GM21381 (cell line): ENCODE measurements at regions not wholly inside any gene's neighbourhood (a gene's known extent, or its start where the extent isn't known, plus 50 kb on each side); places are given as distances from the start of the nearest gene placed in this dataset.

Experiments
- ATAC-seq: cut with Tn5 transposase; IDR thresholded peaks from one replicate; pipeline ENCODE4 v1.9.1; 2021; ENCODE audit warnings: mild to moderate bottlenecking, moderate library complexity; ENCODE audit not compliant: unreplicated experiment

GRCh38 chr22:48031589-48031988 lies 1269.1 kb downstream of the TBC1D22A start:
- ATAC-seq: no peak

- no peak for ATAC-seq
Observed at GRCh38 chr22:48025096-48025495, 1262.6 kb downstream of the TBC1D22A start.

- no peak for ATAC-seq
Observed at GRCh38 chr22:48021991-48022401, 1259.5 kb downstream of the TBC1D22A start.

- no peak for ATAC-seq
Observed at GRCh38 chr22:48018346-48018745, 1255.9 kb downstream of the TBC1D22A start.

GRCh38 chr22:48015701-48016100 lies 1253.3 kb downstream of the TBC1D22A start:
- no peak for ATAC-seq

- no peak for ATAC-seq
Observed at GRCh38 chr22:48004936-48005335, 1242.5 kb downstream of the TBC1D22A start.

- ATAC-seq: no peak
Observed at GRCh38 chr22:48004038-48004437, 1241.6 kb downstream of the TBC1D22A start.

- no peak for ATAC-seq
Observed at GRCh38 chr22:48001101-48001500, 1238.7 kb downstream of the TBC1D22A start.

GRCh38 chr22:47997612-47998011 lies 1235.2 kb downstream of the TBC1D22A start:
- no peak for ATAC-seq

- ATAC-seq: no peak
Observed at GRCh38 chr22:47997052-47997590, 1234.7 kb downstream of the TBC1D22A start.

- no peak for ATAC-seq
Observed at GRCh38 chr22:47996446-47996857, 1234.0 kb downstream of the TBC1D22A start.

- ATAC-seq: no peak
Observed at GRCh38 chr22:47995718-47996117, 1233.3 kb downstream of the TBC1D22A start.

- ATAC-seq: no peak
Observed at GRCh38 chr22:47995264-47995627, 1232.8 kb downstream of the TBC1D22A start.

- ATAC-seq: no peak
Observed at GRCh38 chr22:47994601-47995263, 1232.3 kb downstream of the TBC1D22A start.

GRCh38 chr22:47994045-47994444 lies 1231.6 kb downstream of the TBC1D22A start:
- no peak for ATAC-seq

GRCh38 chr22:47990481-47990880 lies 1228.0 kb downstream of the TBC1D22A start:
- no peak for ATAC-seq

- no peak for ATAC-seq
Observed at GRCh38 chr22:47987885-47988515, 1225.5 kb downstream of the TBC1D22A start.

- no peak for ATAC-seq
Observed at GRCh38 chr22:47976219-47976618, 1213.8 kb downstream of the TBC1D22A start.

- no peak for ATAC-seq
Observed at GRCh38 chr22:47967831-47968230, 1205.4 kb downstream of the TBC1D22A start.

GRCh38 chr22:47966316-47966715 lies 1203.9 kb downstream of the TBC1D22A start:
- no peak for ATAC-seq

GRCh38 chr22:47965896-47966295 lies 1203.4 kb downstream of the TBC1D22A start:
- ATAC-seq: no peak

- ATAC-seq: no peak
Observed at GRCh38 chr22:47965066-47965465, 1202.6 kb downstream of the TBC1D22A start.
